ENCODE measurements at regions not wholly inside any gene's neighbourhood (a gene's known extent, or its start where the extent isn't known, plus 50 kb on each side); places are given as distances from the start of the nearest gene placed in this dataset.
"Not testable (repeated sequence)": the region's sequence is repeated elsewhere in the genome, so short reads cannot be mapped to it uniquely, and the experiment has no call there.

- DNase-seq: no peak
These were observed 53.9 kb downstream of the BARX1 start for GRCh38 chr9:93900971-93901861.

- DNase-seq: no peak
These were observed 54.7 kb downstream of the BARX1 start for GRCh38 chr9:93900436-93900819.

GRCh38 chr9:93899609-93900435, 55.3 kb downstream of the BARX1 start:
- no peak for DNase-seq

GRCh38 chr9:93898502-93899426, 56.4 kb downstream of the BARX1 start:
- no peak for DNase-seq

- DNase-seq: no peak
These were observed 57.1 kb downstream of the BARX1 start for GRCh38 chr9:93898026-93898425.

- no peak for DNase-seq
These were observed 57.8 kb downstream of the BARX1 start for GRCh38 chr9:93897075-93897970.

GRCh38 chr9:93896496-93897033, 58.6 kb downstream of the BARX1 start:
- DNase-seq: no peak

GRCh38 chr9:93896093-93896492, 59.1 kb downstream of the BARX1 start:
- DNase-seq: no peak

- no peak for DNase-seq
These were observed 59.6 kb downstream of the BARX1 start for GRCh38 chr9:93895535-93895934.

GRCh38 chr9:93894691-93895079, 60.5 kb downstream of the BARX1 start:
- peak; percentile 18 for DNase-seq

- DNase-seq: peak; percentile 41
These were observed 61.1 kb downstream of the BARX1 start for GRCh38 chr9:93893899-93894690.

GRCh38 chr9:93893194-93893593, 62.0 kb downstream of the BARX1 start:
- DNase-seq: no peak

GRCh38 chr9:93892748-93893147, 62.4 kb downstream of the BARX1 start:
- no peak for DNase-seq

- DNase-seq: no peak
These were observed 63.4 kb downstream of the BARX1 start for GRCh38 chr9:93891549-93892310.

- no peak for DNase-seq
These were observed 64.1 kb downstream of the BARX1 start for GRCh38 chr9:93891050-93891449.

GRCh38 chr9:93890436-93890935, 64.7 kb downstream of the BARX1 start:
- DNase-seq: peak; percentile 59

- DNase-seq: peak; percentile 39
These were observed 68.2 kb downstream of the BARX1 start for GRCh38 chr9:93886911-93887310.

- peak; percentile 22 for DNase-seq
These were observed 70.3 kb downstream of the BARX1 start for GRCh38 chr9:93884808-93885207.

GRCh38 chr9:93879662-93880407, 75.3 kb downstream of the BARX1 start:
- DNase-seq: not testable (repeated sequence)

Data from NCI-H69 (cell line).